Lower leg skin (tissue), 4 donors: ENCODE measurements at regions not wholly inside any gene's neighbourhood (a gene's known extent, or its start where the extent isn't known, plus 50 kb on each side); places are given as distances from the start of the nearest gene placed in this dataset.

Experiments
- DNase-seq, 2 donors: peaks; one replicate each; pipeline ENCODE4 v3.0.0-alpha.2; 2019; ENCODE audit warnings: low spot score in 2 of 2
- H3K4me3 ChIP-seq: fragments of 200-600 bp; sonication (generic); 2 replicates; pipeline ENCODE4 v1.5.1; 2017; ENCODE audit warnings: mild to moderate bottlenecking, low read depth; ENCODE audit not compliant: poor library complexity, severe bottlenecking
- POLR2A ChIP-seq, 2 donors: fragments of 450-650 bp; IDR thresholded peaks; one replicate each; pipeline ENCODE4 v1.6.1; 2016 to 2017; ENCODE audit warnings: antibody characterized with exemption in 2 of 2, mild to moderate bottlenecking in 1 of 2, moderate library complexity in 1 of 2
- WGBS, 2 donors: methylation state at CpG; one replicate each; pipeline ENCODE4 v1.1.5; 2018; 5-methylcytosine and 5-hydroxymethylcytosine counted together
- intact Hi-C: fragments of 100-400 bp; cut with DNase I; formaldehyde crosslinking; loops from one replicate; pipeline ENCODE4 v1.15.0; 2023; ENCODE audit warnings: low total_unique reads
- TF ChIP-seq, protein P1 (sequence below), 3 donors: fragments of 450-650 bp; IDR thresholded peaks; one replicate each; pipeline ENCODE4 v1.5.1; 2016; ENCODE audit warnings: antibody characterized with exemption in 3 of 3, mild to moderate bottlenecking in 3 of 3, moderate library complexity in 2 of 3

DNA sequence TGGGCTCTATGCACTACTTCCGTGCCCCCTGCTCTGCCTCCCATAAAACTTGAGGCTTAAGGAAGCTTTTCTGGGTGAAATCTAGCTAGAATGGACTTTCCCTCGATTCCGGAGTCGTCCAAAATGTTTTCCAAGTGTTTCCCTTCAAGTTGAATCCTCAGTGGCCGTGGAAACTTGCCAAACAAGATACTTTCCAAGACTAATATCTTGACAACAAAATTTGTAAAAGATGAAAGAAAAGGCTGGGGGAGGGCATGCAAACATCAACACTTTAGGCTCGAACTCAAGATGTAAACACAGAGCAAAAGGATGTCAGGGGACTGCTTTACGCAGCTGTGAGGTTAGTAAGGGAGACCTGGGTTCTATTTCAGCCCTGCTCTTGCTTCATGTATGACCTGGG, 482.8 kb upstream of the KLF4 start:
- intact Hi-C loops, result no loop called here
- no peak overlapping the region for H3K4me3 ChIP-seq
- no peak for TF ChIP-seq POLR2A (IDR thresholded peaks at IDR 0.05)
- TF ChIP-seq, protein P1, sequence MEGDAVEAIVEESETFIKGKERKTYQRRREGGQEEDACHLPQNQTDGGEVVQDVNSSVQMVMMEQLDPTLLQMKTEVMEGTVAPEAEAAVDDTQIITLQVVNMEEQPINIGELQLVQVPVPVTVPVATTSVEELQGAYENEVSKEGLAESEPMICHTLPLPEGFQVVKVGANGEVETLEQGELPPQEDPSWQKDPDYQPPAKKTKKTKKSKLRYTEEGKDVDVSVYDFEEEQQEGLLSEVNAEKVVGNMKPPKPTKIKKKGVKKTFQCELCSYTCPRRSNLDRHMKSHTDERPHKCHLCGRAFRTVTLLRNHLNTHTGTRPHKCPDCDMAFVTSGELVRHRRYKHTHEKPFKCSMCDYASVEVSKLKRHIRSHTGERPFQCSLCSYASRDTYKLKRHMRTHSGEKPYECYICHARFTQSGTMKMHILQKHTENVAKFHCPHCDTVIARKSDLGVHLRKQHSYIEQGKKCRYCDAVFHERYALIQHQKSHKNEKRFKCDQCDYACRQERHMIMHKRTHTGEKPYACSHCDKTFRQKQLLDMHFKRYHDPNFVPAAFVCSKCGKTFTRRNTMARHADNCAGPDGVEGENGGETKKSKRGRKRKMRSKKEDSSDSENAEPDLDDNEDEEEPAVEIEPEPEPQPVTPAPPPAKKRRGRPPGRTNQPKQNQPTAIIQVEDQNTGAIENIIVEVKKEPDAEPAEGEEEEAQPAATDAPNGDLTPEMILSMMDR (IDR thresholded peaks at IDR 0.05), result no peak
- no peak for DNase-seq
- 76 to 81% methylated on average over 7 of the region's 7 CpGs for WGBS, 2 donors

DNA sequence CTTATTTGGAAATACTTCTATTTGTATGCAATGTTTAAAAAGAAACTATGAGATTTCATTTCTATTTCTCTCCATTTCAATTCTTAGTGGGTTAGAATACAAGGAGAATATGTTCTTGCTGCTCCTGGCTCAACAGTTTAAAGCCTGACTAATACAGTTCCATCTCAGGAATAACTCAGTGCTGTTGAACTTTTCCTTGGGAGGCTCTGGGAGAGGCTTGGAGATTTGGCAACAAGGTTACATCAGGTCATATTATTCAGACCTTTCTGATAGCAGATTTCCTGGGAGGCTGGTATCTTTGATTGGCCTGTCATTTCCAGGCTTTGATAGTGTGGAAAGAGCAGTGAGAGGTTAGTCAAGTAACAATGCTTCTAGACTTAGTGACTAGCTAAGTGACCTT, 481.7 kb upstream of the KLF4 start:
- DNase-seq, result no peak
- H3K4me3 ChIP-seq, result no peak overlapping the region
- intact Hi-C loops, result no loop called here
- no peak for TF ChIP-seq POLR2A (IDR thresholded peaks at IDR 0.05)
- TF ChIP-seq, protein P1 (IDR thresholded peaks at IDR 0.05), result no peak

DNA sequence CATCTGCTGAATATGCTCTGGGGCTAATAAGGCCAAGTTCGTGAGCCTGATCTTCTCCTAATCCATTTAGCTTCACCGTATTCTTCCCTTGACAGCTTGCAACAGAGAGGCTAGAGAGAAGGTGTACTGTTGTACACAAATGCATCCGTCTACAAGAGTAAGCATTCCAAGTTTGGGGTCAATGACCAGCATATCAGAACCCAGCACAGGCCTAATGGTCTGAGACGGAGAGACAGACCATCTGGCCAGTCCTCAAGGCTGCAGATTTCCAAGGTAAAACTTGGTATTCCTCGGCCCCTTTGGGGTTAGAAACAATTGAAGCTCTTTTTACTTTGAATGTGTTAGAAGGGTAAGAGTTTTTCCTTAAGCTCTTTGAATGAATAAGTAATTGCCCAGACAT, 481.2 kb upstream of the KLF4 start:
- intact Hi-C loops, result no loop called here
- TF ChIP-seq, protein P1 (IDR thresholded peaks at IDR 0.05), result no peak
- no peak for TF ChIP-seq POLR2A (IDR thresholded peaks at IDR 0.05)
- H3K4me3 ChIP-seq, result no peak overlapping the region
- no peak for DNase-seq
- WGBS, 2 donors, result 83 to 87% methylated on average over 5 of the region's 5 CpGs

DNA sequence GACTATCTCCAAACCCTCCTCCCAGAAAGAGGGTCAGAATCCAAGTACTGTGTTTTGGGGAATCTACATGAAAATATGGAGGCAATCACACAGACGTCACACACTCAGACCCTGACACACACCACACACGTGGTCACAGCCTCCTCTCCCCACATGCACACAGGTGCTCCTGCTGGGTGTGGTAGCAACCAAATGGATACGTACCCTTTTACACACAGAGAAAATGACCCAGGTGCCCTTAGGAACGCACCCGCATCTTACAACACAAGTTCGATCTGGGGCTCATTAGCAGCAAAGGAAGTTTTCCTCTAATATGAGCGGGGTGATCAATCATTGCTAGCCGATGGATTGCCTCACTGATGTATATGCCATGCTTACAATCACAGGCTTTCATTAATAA, 480.2 kb upstream of the KLF4 start:
- intact Hi-C loops, result no loop called here
- TF ChIP-seq POLR2A (IDR thresholded peaks at IDR 0.05), result no peak
- TF ChIP-seq, protein P1 (IDR thresholded peaks at IDR 0.05), result no peak
- DNase-seq, result no peak
- WGBS, 2 donors, result 71 to 79% methylated on average over 8 of the region's 8 CpGs
- H3K4me3 ChIP-seq, result no peak overlapping the region

DNA sequence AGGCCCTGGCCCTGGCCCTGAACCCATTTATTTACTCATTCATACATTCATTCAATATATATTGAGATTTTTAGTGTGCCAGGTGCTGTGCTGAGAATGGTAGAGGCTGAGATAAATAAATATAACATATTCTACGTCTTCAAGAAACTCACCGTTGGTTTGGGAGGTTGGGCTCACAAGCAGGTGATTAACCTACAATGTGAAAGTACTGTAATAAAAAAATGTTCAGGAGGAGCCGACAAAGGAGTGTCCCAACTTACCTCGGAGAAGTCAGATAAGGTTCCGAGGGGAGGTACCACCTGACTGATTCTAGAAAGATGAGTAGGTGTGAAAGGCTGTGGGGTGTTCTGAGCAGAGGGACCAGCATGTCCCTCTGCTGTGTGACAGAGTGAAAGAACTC, 479.6 kb upstream of the KLF4 start:
- H3K4me3 ChIP-seq, result no peak overlapping the region
- intact Hi-C loops, result no loop called here
- DNase-seq, result no peak
- no peak for TF ChIP-seq POLR2A (IDR thresholded peaks at IDR 0.05)
- TF ChIP-seq, protein P1 (IDR thresholded peaks at IDR 0.05), result no peak
- 55 to 62% methylated on average over 5 of the region's 5 CpGs for WGBS, 2 donors

DNA sequence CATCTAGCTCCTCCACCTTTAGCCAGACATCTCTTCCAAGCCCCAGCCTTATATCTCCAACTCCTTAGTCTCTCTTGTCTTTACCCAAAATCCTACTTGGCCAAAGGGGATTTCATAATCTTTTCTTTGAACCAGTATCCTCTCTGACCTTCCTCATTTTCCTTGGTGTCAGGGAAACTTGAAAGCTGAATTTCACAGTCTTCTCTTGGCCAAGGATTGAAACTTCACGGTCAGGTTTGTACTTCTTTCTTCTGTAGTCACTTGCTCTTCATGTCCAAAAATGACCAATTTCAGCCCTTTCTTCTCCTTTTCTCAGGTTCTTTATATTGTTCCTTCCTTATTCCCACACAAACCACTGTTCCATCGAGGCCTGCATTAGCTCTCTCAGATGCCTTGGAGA, 473.7 kb upstream of the KLF4 start:
- TF ChIP-seq, protein P1 (IDR thresholded peaks at IDR 0.05), result no peak
- TF ChIP-seq POLR2A (IDR thresholded peaks at IDR 0.05), result no peak
- WGBS, 2 donors, result 82 to 83% methylated on average over 2 of the region's 2 CpGs
- no peak overlapping the region for H3K4me3 ChIP-seq
- intact Hi-C loops, result no loop called here
- DNase-seq, result no peak
